Stimulated activated CD4-positive, alpha-beta T cell treated with anti-CD3 and anti-CD28 coated beads, Interleukin-12 subunit alpha, Interleukin-12 subunit beta, amount 100 ng/mL, for 24 hours (primary cell): ENCODE measurements at regions not wholly inside any gene's neighbourhood (a gene's known extent, or its start where the extent isn't known, plus 50 kb on each side); places are given as distances from the start of the nearest gene placed in this dataset.
"Not testable (repeated sequence)": the region's sequence is repeated elsewhere in the genome, so short reads cannot be mapped to it uniquely, and the experiment has no call there.

ENCODE experiments used
- DNase-seq, 2 experiments: peaks; one replicate each; pipeline ENCODE4 v3.0.0-alpha.2; 2020; ENCODE audit warnings: low read depth in 2 of 2

- DNase-seq, result no peak
Measured at GRCh38 chr13:21879263-21879914, 208.5 kb downstream of the FGF9 start.

DNA sequence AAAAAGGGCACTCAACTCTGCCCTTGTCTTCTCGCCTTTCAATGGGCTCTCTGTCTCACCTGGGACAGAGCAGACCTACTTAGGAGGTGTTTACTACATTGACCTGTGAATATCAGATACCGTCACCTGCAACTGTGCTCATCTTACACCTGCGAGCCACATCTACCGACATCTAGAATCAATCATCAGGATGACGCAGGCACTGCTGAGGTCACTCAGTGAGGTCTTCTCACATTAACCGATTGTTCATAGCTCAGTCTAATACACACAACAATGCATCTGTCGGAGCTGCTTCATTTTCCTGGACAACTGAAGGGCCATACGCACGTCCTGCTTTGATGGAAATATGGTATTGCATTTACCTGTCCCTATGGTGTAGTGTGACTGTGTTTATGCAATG is 211.9 kb downstream of the FGF9 start:
- no peak for DNase-seq

DNA sequence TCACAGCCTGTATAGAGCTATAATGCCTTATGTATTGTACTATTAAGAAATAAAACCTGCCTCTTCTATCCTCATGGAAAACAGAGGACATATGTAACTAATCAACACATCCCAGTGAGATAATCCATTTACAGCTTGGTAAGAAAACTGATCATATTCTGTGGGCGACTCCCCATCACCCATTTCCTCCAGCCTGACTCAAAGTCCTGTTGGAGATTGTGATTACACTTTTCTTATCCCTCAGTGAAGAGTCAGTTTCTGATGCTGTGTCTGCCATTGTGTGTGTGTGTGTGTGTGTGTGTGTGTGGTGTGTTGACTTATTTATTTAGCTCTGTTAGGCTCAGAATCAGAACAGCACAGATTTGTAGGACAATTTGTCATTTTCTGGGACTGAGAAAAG is 212.8 kb downstream of the FGF9 start:
- DNase-seq, result no peak

- no peak for DNase-seq
Measured at GRCh38 chr13:21884299-21884909, 213.5 kb downstream of the FGF9 start.

GRCh38 chr13:21884965-21885567 is 214.2 kb downstream of the FGF9 start:
- DNase-seq, result no peak

DNA sequence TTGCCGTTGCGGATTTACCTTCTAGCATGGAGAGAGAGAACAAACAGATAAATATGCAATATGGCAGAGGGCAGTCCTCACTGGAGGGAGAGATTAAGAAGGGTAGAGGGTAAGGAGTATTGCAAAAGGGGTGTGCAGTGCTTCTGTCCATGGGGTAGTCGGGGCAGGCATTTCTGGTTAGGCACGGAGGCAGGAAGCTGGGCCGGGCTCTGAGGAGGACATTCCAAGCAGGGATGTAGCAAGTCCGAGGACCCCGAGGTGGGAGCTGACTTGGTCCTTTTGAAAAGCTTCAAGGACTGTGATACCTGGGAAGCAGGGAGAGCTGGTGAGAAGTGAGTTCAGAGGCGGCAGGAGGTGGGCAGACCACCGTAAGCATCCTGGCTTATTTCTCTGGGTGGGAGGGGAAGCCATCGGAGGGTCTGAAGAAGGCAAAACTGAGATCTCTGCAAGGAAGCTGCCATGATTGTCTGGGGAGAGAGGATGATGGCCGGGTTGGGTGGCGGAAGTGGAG is 214.9 kb downstream of the FGF9 start:
- no peak for DNase-seq

- no peak for DNase-seq
Measured at GRCh38 chr13:21889651-21890050, 218.8 kb downstream of the FGF9 start.

- not testable (repeated sequence) for DNase-seq
Measured at GRCh38 chr13:21890220-21890619, 219.3 kb downstream of the FGF9 start.

DNA sequence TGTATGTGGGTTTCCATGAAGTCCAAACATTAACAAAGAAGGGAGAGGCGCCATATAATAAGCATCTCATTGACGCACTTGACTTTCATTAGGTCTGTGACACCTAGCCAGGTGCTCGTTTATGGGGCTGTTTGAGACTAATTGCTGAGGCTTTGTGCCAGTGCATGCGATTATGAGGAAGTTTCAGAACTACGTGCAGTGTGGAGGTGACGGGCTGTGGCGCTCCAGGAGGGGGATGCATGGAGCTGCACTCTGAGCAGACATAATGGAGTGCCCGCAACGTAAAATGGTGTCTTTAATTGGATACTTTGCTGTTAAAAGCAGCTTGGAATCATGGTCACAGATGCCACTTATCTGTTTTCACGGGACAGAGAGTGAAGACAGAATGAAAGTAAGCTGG is 223.2 kb downstream of the FGF9 start:
- DNase-seq, result no peak

GRCh38 chr13:21894703-21895699 is 224.1 kb downstream of the FGF9 start:
- no peak for DNase-seq

DNA sequence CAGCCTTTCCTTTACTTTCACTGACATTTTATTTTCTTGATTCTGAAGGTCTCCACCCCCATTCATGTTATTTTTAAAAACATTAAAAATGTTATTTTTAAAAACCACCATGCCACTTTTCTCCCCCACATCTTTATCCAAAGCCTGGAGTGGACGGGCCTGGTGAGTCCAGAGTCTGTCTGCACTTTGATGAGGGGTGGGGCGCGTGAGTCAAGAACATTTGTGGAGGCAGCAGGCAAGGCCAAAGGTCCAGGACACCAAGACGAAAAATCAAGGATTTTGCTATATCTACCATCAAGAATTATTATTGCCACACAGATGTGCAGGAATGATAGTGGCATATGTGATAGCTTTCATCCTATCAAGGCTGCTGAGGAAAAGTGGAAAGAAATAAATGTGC is 224.9 kb downstream of the FGF9 start:
- DNase-seq, result no peak

DNA sequence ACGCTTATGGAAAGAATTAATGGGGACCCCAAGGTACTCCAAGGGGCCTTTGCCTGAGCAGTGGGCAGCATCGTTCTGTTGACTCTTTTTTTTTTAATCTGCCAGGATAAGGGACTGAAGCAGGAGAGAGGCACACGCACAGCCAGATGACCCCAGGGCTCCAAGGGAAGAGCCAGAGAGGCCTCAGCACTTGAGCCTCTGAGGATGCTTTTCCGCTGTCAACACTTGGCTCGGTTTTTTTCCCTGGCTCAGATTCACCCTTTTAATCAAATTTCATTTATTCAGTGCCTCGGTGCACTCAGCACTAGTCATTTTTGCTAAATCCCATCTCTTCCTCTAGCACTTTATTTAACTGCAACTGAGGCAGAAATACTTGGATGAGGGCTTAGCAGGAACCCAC is 226.3 kb downstream of the FGF9 start:
- no peak for DNase-seq

DNA sequence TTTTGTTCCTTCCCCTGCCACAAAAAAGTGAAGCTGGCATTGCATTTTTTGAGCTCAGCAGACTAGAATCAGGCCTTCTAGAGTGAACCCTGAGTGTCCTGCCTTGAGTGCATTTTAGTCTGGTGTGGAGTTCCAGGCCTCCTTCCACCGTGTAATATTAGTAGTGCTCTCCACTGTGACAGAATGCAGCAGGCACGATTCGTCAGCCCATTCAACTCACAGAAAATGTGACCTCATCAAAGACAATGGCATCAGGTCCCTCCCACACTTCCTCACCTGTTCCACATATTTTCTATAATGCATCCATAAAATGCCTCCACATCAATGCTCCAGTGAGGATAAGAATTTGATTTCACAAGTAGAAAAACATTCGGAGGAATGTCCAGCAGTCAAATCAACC is 227.6 kb downstream of the FGF9 start:
- no peak for DNase-seq

DNA sequence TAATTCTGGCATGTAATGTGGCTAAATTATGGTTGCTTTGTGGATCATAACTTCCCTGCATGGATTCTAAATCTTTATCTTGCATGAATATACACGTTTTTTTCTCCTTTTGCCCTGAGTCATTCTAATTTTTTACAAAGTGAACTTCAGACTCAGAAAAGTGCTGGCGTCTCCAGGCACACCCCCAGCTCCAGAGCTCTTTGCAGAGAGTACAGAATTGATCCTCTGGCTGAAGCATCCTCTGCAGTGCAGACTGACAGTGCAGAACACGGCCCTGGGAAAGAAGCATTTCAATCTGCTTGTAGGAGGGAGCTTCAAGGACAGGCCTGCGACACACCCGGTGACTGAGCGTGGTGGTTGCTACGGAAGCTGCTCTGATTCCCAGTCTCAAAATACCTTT is 228.1 kb downstream of the FGF9 start:
- no peak for DNase-seq

GRCh38 chr13:21901336-21901735 is 230.5 kb downstream of the FGF9 start:
- DNase-seq, result no peak

GRCh38 chr13:21901811-21902708 is 231.2 kb downstream of the FGF9 start:
- no peak for DNase-seq

GRCh38 chr13:21902709-21903098 is 231.8 kb downstream of the FGF9 start:
- DNase-seq, result no peak

- no peak for DNase-seq
Measured at GRCh38 chr13:21905486-21905885, 234.6 kb downstream of the FGF9 start.

- no peak for DNase-seq
Measured at GRCh38 chr13:21909331-21909730, 238.5 kb downstream of the FGF9 start.

DNA sequence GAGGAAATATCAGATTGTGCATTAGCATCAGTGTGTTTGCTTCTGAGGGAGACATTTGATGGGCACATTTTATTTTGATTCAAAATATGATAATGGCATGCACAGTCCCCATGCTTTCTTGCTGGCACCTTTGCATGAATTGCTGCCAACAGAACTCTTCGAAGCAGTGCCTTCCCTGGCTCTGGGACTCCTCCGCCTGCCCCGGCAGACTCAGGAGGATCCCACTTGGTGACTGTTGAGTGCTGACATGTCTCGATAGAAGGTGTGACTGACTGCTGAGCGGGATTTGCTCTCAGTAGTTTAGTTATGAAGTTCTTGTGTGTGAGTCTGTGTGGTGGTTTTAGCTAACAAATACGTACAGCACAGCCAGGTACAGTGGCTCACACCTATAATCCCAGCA is 239.7 kb downstream of the FGF9 start:
- DNase-seq, result no peak
